ENCODE measurements at regions not wholly inside any gene's neighbourhood (a gene's known extent, or its start where the extent isn't known, plus 50 kb on each side); places are given as distances from the start of the nearest gene placed in this dataset.

GRCh38 chr4:35238793-35239192, 1005.5 kb downstream of the ARAP2 start:
- Histone ChIP-seq H3K36me3 (no peaks in the 10 kb centered on the region), H3K27me3 (no peaks in the 10 kb centered on the region), H3K9me3 (no peaks in the 10 kb centered on the region), H3K4me3 (no peak overlapping the region), H3K4me1 (no peaks in the 10 kb centered on the region), H3K27ac (no peak overlapping the region)
- no peak for TF ChIP-seq CTCF (IDR thresholded peaks at IDR 0.05)
- TF ChIP-seq EP300 (IDR thresholded peaks at IDR 0.05): no peak
- TF ChIP-seq POLR2A (IDR thresholded peaks at IDR 0.05): no peak
- TF ChIP-seq POLR2AphosphoS5 (IDR thresholded peaks at IDR 0.05): no peak
- ATAC-seq (ENCODE audit: low FRiP score in 2 of 2) (no peak), DNase-seq (no peak)

GRCh38 chr4:35246493-35246892, 997.8 kb downstream of the ARAP2 start:
- H3K4me1 ChIP-seq: no peaks in the 10 kb centered on the region
- H3K27ac ChIP-seq: no peak overlapping the region
- WGBS, 2 donors: 98 to 100% methylated on average over 1 of the region's 1 CpG
- H3K4me3 ChIP-seq: no peak overlapping the region
- DNase-seq: no peak
- no peaks in the 10 kb centered on the region for H3K27me3 ChIP-seq
- ATAC-seq (ENCODE audit: low FRiP score in 2 of 2): no peak
- TF ChIP-seq EP300 (IDR thresholded peaks at IDR 0.05): no peak
- no peaks in the 10 kb centered on the region for H3K36me3 ChIP-seq
- H3K9me3 ChIP-seq: no peaks in the 10 kb centered on the region

GRCh38 chr4:35247047-35247446, 997.3 kb downstream of the ARAP2 start:
- 15 to 22% methylated on average over 3 of the region's 3 CpGs for WGBS, 2 donors
- TF ChIP-seq POLR2AphosphoS5 (IDR thresholded peaks at IDR 0.05) (no peak), CTCF (IDR thresholded peaks at IDR 0.05) (no peak), EP300 (IDR thresholded peaks at IDR 0.05) (no peak), POLR2A (IDR thresholded peaks at IDR 0.05) (no peak)
- no peaks in the 10 kb centered on the region for H3K27me3 ChIP-seq
- ATAC-seq (ENCODE audit: low FRiP score in 2 of 2) (no peak), DNase-seq (no peak)
- no peaks in the 10 kb centered on the region for H3K9me3 ChIP-seq
- H3K4me1 ChIP-seq: no peaks in the 10 kb centered on the region
- no peaks in the 10 kb centered on the region for H3K36me3 ChIP-seq
- H3K27ac ChIP-seq: no peak overlapping the region
- no peak overlapping the region for H3K4me3 ChIP-seq

- TF ChIP-seq POLR2AphosphoS5 (IDR thresholded peaks at IDR 0.05): no peak
- TF ChIP-seq POLR2A (IDR thresholded peaks at IDR 0.05): no peak
- no peak for TF ChIP-seq CTCF (IDR thresholded peaks at IDR 0.05)
- TF ChIP-seq EP300 (IDR thresholded peaks at IDR 0.05): no peak
Observed at GRCh38 chr4:35250331-35250730, 994.0 kb downstream of the ARAP2 start.

GRCh38 chr4:35250761-35251160, 993.6 kb downstream of the ARAP2 start:
- no peaks in the 10 kb centered on the region for H3K27me3 ChIP-seq
- no peak for DNase-seq
- no peaks in the 10 kb centered on the region for H3K9me3 ChIP-seq
- H3K36me3 ChIP-seq: no peaks in the 10 kb centered on the region
- no peak for ATAC-seq (ENCODE audit: low FRiP score in 2 of 2)
- no peak for TF ChIP-seq EP300 (IDR thresholded peaks at IDR 0.05)
- TF ChIP-seq CTCF (IDR thresholded peaks at IDR 0.05): no peak
- TF ChIP-seq POLR2A (IDR thresholded peaks at IDR 0.05): no peak
- no peak for TF ChIP-seq POLR2AphosphoS5 (IDR thresholded peaks at IDR 0.05)
- H3K4me3 ChIP-seq: no peak overlapping the region
- H3K4me1 ChIP-seq: no peaks in the 10 kb centered on the region
- WGBS, 2 donors: 23 to 28% methylated on average over 1 of the region's 1 CpG
- H3K27ac ChIP-seq: no peak overlapping the region

More at GRCh38 chr4:35250331-35250730, 994.0 kb downstream of the ARAP2 start:
- Histone ChIP-seq H3K27me3 (no peaks in the 10 kb centered on the region), H3K4me3 (no peak overlapping the region), H3K36me3 (no peaks in the 10 kb centered on the region), H3K4me1 (no peaks in the 10 kb centered on the region), H3K27ac (no peak overlapping the region), H3K9me3 (no peaks in the 10 kb centered on the region)
- DNase-seq (no peak), ATAC-seq (ENCODE audit: low FRiP score in 2 of 2) (no peak)
